Hepatocyte (in vitro differentiated cells): ENCODE measurements at regions not wholly inside any gene's neighbourhood (a gene's known extent, or its start where the extent isn't known, plus 50 kb on each side); places are given as distances from the start of the nearest gene placed in this dataset.

Experiments
- DNase-seq: peaks from one replicate; pipeline ENCODE4 v3.0.0-alpha.2; 2016; ENCODE audit warnings: low spot score
- H2AFZ ChIP-seq: fragments of 200-600 bp; sonication (generic); 2 replicates; pipeline ENCODE4 v1.6.0; 2016; ENCODE audit warnings: antibody characterized with exemption, mild to moderate bottlenecking
- H3K27ac ChIP-seq: fragments of 200-600 bp; sonication (generic); 2 replicates; pipeline ENCODE4 v1.5.1; 2016; ENCODE audit warnings: mild to moderate bottlenecking
- H3K27me3 ChIP-seq: fragments of 200-600 bp; sonication (generic); 2 replicates; pipeline ENCODE4 v1.6.1; 2016
- H3K36me3 ChIP-seq: fragments of 200-600 bp; sonication (generic); replicated peaks from 2 replicates; pipeline ENCODE4 v1.5.1; 2016; ENCODE audit warnings: low read depth; ENCODE audit not compliant: insufficient read depth
- H3K4me1 ChIP-seq: fragments of 200-600 bp; sonication (generic); 2 replicates; pipeline ENCODE4 v1.5.1; 2016; ENCODE audit warnings: mild to moderate bottlenecking, moderate library complexity; ENCODE audit not compliant: insufficient read depth
- H3K4me2 ChIP-seq: fragments of 200-600 bp; sonication (generic); 2 replicates; pipeline ENCODE4 v1.6.0; 2016
- H3K4me3 ChIP-seq: fragments of 200-600 bp; sonication (generic); 2 replicates; pipeline ENCODE4 v1.5.1; 2016; ENCODE audit warnings: mild to moderate bottlenecking
- H3K79me2 ChIP-seq: fragments of 200-600 bp; sonication (generic); 2 replicates; pipeline ENCODE4 v1.6.0; 2017; ENCODE audit warnings: mild to moderate bottlenecking
- H3K9me2 ChIP-seq: fragments of 200-600 bp; sonication (generic); replicated peaks from 2 replicates; pipeline ENCODE4 v1.6.0; 2017; ENCODE audit warnings: mild to moderate bottlenecking; ENCODE audit not compliant: insufficient read depth
- H3K9me3 ChIP-seq: fragments of 200-600 bp; sonication (generic); 2 replicates; pipeline ENCODE4 v1.5.1; 2016; ENCODE audit warnings: low read depth, mild to moderate bottlenecking
- H4K20me1 ChIP-seq: fragments of 200-600 bp; sonication (generic); 2 replicates; pipeline ENCODE4 v1.6.0; 2016; ENCODE audit warnings: mild to moderate bottlenecking; ENCODE audit not compliant: insufficient read depth, poor library complexity, severe bottlenecking
- EZH2 ChIP-seq: fragments of 200-600 bp; sonication (generic); IDR thresholded peaks from 2 replicates; pipeline ENCODE4 v1.6.1; 2016; ENCODE audit warnings: antibody characterized with exemption, mild to moderate bottlenecking, borderline replicate concordance
- EZH2phosphoT487 ChIP-seq: fragments of 200-600 bp; sonication (generic); IDR thresholded peaks from one replicate; pipeline ENCODE4 v1.6.1; 2018; ENCODE audit warnings: antibody characterized with exemption, mild to moderate bottlenecking, low read depth, moderate library complexity; ENCODE audit not compliant: unreplicated experiment, severe bottlenecking
- WGBS: methylation state at CpG from one replicate; pipeline ENCODE4 v1.1.6; 2016; ENCODE audit warnings: low lambda C conversion rate; ENCODE audit errors: missing lambda C conversion rate; 5-methylcytosine and 5-hydroxymethylcytosine counted together
- TF ChIP-seq, protein P1 (sequence below): fragments of 200-600 bp; sonication (generic); IDR thresholded peaks from 2 replicates; pipeline ENCODE4 v1.5.1; 2016; ENCODE audit warnings: antibody characterized with exemption, mild to moderate bottlenecking; ENCODE audit not compliant: poor library complexity

GRCh38 chr18:56312551-56313335 is 325.6 kb downstream of the TXNL1 start:
- Histone ChIP-seq H3K27me3 (no peaks in the 10 kb centered on the region), H3K4me2 (no peak overlapping the region), H3K9me3 (no peaks in the 10 kb centered on the region), H3K4me1 (no peaks in the 10 kb centered on the region), H3K79me2 (no peaks in the 10 kb centered on the region), H3K36me3 (no peaks in the 10 kb centered on the region), H3K9me2 (no peaks in the 10 kb centered on the region), H3K4me3 (no peak overlapping the region), H3K27ac (no peak overlapping the region), H4K20me1 (no peaks in the 10 kb centered on the region), H2AFZ (no peak overlapping the region)
- no peak for DNase-seq
- TF ChIP-seq EZH2phosphoT487 (no peak), EZH2 (no peak)
- TF ChIP-seq, protein P1, sequence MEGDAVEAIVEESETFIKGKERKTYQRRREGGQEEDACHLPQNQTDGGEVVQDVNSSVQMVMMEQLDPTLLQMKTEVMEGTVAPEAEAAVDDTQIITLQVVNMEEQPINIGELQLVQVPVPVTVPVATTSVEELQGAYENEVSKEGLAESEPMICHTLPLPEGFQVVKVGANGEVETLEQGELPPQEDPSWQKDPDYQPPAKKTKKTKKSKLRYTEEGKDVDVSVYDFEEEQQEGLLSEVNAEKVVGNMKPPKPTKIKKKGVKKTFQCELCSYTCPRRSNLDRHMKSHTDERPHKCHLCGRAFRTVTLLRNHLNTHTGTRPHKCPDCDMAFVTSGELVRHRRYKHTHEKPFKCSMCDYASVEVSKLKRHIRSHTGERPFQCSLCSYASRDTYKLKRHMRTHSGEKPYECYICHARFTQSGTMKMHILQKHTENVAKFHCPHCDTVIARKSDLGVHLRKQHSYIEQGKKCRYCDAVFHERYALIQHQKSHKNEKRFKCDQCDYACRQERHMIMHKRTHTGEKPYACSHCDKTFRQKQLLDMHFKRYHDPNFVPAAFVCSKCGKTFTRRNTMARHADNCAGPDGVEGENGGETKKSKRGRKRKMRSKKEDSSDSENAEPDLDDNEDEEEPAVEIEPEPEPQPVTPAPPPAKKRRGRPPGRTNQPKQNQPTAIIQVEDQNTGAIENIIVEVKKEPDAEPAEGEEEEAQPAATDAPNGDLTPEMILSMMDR = no peak
- WGBS = 63% methylated on average over 5 of the region's 5 CpGs

DNA sequence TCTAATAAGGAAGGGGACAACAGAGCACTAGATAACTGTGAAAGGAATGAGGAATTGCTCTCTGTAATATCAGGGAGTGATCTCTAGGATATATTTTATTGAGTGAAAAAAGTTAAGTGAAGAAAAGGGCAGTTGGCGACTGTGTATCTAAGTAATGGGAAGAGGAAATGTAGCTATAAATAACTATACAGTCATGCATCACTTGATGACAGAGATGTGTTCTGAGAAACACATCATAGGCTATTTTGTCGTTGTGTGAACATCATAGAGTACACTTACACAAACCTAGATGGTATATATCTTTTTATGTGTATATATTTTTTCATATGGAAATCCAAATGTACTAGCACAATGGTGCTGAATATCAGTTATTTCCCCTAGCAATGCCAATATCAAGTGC is 329.3 kb downstream of the TXNL1 start:
- Histone ChIP-seq H2AFZ (no peak overlapping the region), H3K79me2 (no peaks in the 10 kb centered on the region), H3K27me3 (no peaks in the 10 kb centered on the region)

DNA sequence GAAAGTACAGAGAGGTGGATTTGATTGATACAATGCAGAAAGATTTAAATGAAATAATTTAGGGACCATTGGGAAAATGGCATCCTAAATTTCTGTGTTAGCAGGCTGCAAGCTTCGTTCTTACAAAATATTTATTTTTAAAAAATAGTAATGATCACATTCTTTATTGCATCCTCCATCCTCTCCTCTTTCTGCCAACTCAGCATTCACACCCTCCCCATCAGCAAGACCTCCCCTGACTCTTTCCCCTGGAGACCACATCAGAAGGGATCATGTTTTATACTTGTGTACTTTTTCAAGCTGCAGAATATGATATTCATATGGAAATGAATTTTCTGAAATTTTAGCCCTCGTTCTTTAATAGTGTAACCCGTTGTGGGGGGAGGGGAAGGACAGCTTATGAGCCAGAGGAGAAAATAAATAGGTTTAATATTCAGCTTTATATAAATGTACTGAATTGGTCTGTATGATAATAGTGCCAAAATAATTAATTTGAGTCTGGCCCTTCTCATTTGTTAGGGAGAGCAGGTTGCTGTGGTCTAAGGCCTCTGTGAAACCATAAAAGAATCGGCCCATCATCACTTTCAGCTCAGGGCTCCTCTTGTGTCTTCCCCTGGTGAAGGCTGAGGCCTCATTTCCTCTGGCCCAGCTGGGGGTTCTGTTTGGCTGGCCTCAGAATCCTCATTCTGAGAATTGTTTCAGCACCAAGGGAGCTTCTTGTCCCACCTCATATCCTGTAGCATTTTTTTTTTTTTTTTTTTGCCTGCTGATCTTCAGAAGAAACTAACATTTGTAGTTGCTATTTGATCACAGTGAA is 330.8 kb downstream of the TXNL1 start:
- no peak for DNase-seq
- Histone ChIP-seq H3K79me2 (no peaks in the 10 kb centered on the region), H3K9me3 (no peaks in the 10 kb centered on the region), H3K4me3 (no peak overlapping the region), H4K20me1 (no peaks in the 10 kb centered on the region), H3K36me3 (no peaks in the 10 kb centered on the region), H3K27ac (no peak overlapping the region), H3K9me2 (no peaks in the 10 kb centered on the region), H3K4me1 (no peaks in the 10 kb centered on the region), H2AFZ (no peak overlapping the region), H3K27me3 (no peaks in the 10 kb centered on the region), H3K4me2 (no peak overlapping the region)
- TF ChIP-seq EZH2 = no peak
- TF ChIP-seq, protein P1 = no peak
- no peak for TF ChIP-seq EZH2phosphoT487
- 78% methylated on average over 4 of the region's 4 CpGs for WGBS

More for the DNA sequence above, 329.3 kb downstream of the TXNL1 start:
- Histone ChIP-seq H3K4me1 (no peaks in the 10 kb centered on the region), H3K9me2 (no peaks in the 10 kb centered on the region), H3K4me3 (no peak overlapping the region), H3K36me3 (no peaks in the 10 kb centered on the region), H3K9me3 (no peaks in the 10 kb centered on the region), H3K4me2 (no peak overlapping the region), H3K27ac (no peak overlapping the region), H4K20me1 (no peaks in the 10 kb centered on the region)
- DNase-seq = no peak
- 88% methylated on average over 2 of the region's 2 CpGs for WGBS
- TF ChIP-seq EZH2phosphoT487 (no peak), EZH2 (no peak)
- TF ChIP-seq, protein P1 = no peak
